AG04450 (cell line): ENCODE measurements at regions not wholly inside any gene's neighbourhood (a gene's known extent, or its start where the extent isn't known, plus 50 kb on each side); places are given as distances from the start of the nearest gene placed in this dataset.

ENCODE experiments used
- CTCF ChIA-PET: fragments of 300-600, 350-600 bp; formaldehyde crosslinking; extraction: SDS; loops from one replicate; lab custom pipeline; 2022; ENCODE audit warnings: antibody characterized with exemption, inconsistent platforms; lab: Charles Lee
- POLR2A ChIA-PET: fragments of 350-600 bp; formaldehyde crosslinking; extraction: SDS; loops from one replicate; lab custom pipeline; 2021; ENCODE audit warnings: antibody characterized with exemption, inconsistent platforms; lab: Yijun Ruan, JAX
- DNase-seq: peaks from one replicate; pipeline ENCODE4 v3.0.0-alpha.2; 2011; ENCODE audit warnings: low read depth, low spot score
- H3K27ac ChIP-seq: one replicate; pipeline ENCODE4 v1.5.1; 2012; ENCODE audit warnings: low read depth, low read length, control low read depth
- H3K27me3 ChIP-seq: one replicate; pipeline ENCODE4 v1.6.0; 2012; ENCODE audit warnings: low read length; ENCODE audit not compliant: control insufficient read depth, insufficient read depth
- H3K4me3 ChIP-seq: 2 replicates; pipeline ENCODE4 v1.5.1; 2011; ENCODE audit warnings: mild to moderate bottlenecking, low read depth, low read length, control low read depth
- H3K9me3 ChIP-seq: 2 replicates; pipeline ENCODE4 v1.5.1; 2012; ENCODE audit warnings: low read length; ENCODE audit not compliant: control insufficient read depth, insufficient read depth
- CTCF ChIP-seq: IDR thresholded peaks from 2 replicates; pipeline ENCODE4 v1.5.1; 2011; ENCODE audit warnings: low read depth, low read length, control low read depth, inconsistent platforms

GRCh38 chr4:157824021-157824420 is 348.8 kb downstream of the GASK1B start:
- Histone ChIP-seq H3K27me3 (no peaks in the 10 kb centered on the region), H3K9me3 (peaks cover 26% of the 10 kb centered on the region), H3K4me3 (no peak overlapping the region), H3K27ac (no peak overlapping the region)
- ChIA-PET CTCF (no interaction called here), POLR2A (no interaction called here)
- no peak for DNase-seq
- no peak for TF ChIP-seq CTCF

GRCh38 chr4:157821814-157822213 is 351.0 kb downstream of the GASK1B start:
- no peak for DNase-seq
- no peak overlapping the region for H3K4me3 ChIP-seq
- no peak overlapping the region for H3K27ac ChIP-seq
- no peak for TF ChIP-seq CTCF
- CTCF ChIA-PET: no interaction called here
- H3K27me3 ChIP-seq: no peaks in the 10 kb centered on the region
- POLR2A ChIA-PET: no interaction called here
- H3K9me3 ChIP-seq: peaks cover 27% of the 10 kb centered on the region

GRCh38 chr4:157819693-157820464 is 352.9 kb downstream of the GASK1B start:
- peaks cover 27% of the 10 kb centered on the region for H3K9me3 ChIP-seq
- no peak for TF ChIP-seq CTCF
- H3K4me3 ChIP-seq: no peak overlapping the region
- no peaks in the 10 kb centered on the region for H3K27me3 ChIP-seq
- no peak overlapping the region for H3K27ac ChIP-seq
- no peak for DNase-seq
- POLR2A ChIA-PET: no interaction called here
- CTCF ChIA-PET: no interaction called here

- ChIA-PET CTCF (no interaction called here), POLR2A (no interaction called here)
- no peak for DNase-seq
- H3K9me3 ChIP-seq: peaks cover 25% of the 10 kb centered on the region
- no peak for TF ChIP-seq CTCF
- H3K27ac ChIP-seq: no peak overlapping the region
- no peak overlapping the region for H3K4me3 ChIP-seq
- no peaks in the 10 kb centered on the region for H3K27me3 ChIP-seq
Observed at GRCh38 chr4:157818946-157819692, 353.7 kb downstream of the GASK1B start.
